CD4-positive, alpha-beta T cell treated with Interleukin-17A for 4 hours (primary cell): ENCODE measurements at regions not wholly inside any gene's neighbourhood (a gene's known extent, or its start where the extent isn't known, plus 50 kb on each side); places are given as distances from the start of the nearest gene placed in this dataset.

Experiments
- DNase-seq: peaks from one replicate; pipeline ENCODE4 v3.0.0-alpha.2; 2020; ENCODE audit warnings: mixed read lengths

- no peak for DNase-seq
These were observed 102.6 kb upstream of the RSPO3 start for GRCh38 chr6:127015858-127016257.

- DNase-seq = no peak
These were observed 98.6 kb upstream of the RSPO3 start for GRCh38 chr6:127019828-127020227.

GRCh38 chr6:127022302-127022701 is 96.2 kb upstream of the RSPO3 start:
- no peak for DNase-seq

- DNase-seq = no peak
These were observed 95.3 kb upstream of the RSPO3 start for GRCh38 chr6:127023001-127023778.

- no peak for DNase-seq
These were observed 92.2 kb upstream of the RSPO3 start for GRCh38 chr6:127026247-127026646.

- no peak for DNase-seq
These were observed 88.4 kb upstream of the RSPO3 start for GRCh38 chr6:127030111-127030510.

- DNase-seq = no peak
These were observed 87.6 kb upstream of the RSPO3 start for GRCh38 chr6:127030836-127031235.

GRCh38 chr6:127031511-127031910 is 87.0 kb upstream of the RSPO3 start:
- no peak for DNase-seq

GRCh38 chr6:127032971-127033370 is 85.5 kb upstream of the RSPO3 start:
- no peak for DNase-seq

- no peak for DNase-seq
These were observed 66.8 kb upstream of the RSPO3 start for GRCh38 chr6:127051571-127052260.

GRCh38 chr6:127053032-127053874 is 65.2 kb upstream of the RSPO3 start:
- DNase-seq = no peak

- DNase-seq = no peak
These were observed 64.6 kb upstream of the RSPO3 start for GRCh38 chr6:127053875-127054235.

- no peak for DNase-seq
These were observed 60.4 kb upstream of the RSPO3 start for GRCh38 chr6:127058027-127058426.

- no peak for DNase-seq
These were observed 59.5 kb upstream of the RSPO3 start for GRCh38 chr6:127058936-127059335.
